Neural progenitor cell (in vitro differentiated cells): ENCODE measurements at regions not wholly inside any gene's neighbourhood (a gene's known extent, or its start where the extent isn't known, plus 50 kb on each side); places are given as distances from the start of the nearest gene placed in this dataset.

ENCODE experiments used
- DNase-seq: peaks from one replicate; pipeline ENCODE4 v3.0.0-alpha.2; 2016; ENCODE audit warnings: low spot score
- H2AFZ ChIP-seq: fragments of 200-600 bp; sonication (generic); replicated peaks from 2 replicates; pipeline ENCODE4 v1.6.1; 2016; ENCODE audit warnings: antibody characterized with exemption
- H3F3A ChIP-seq: fragments of 200-600 bp; sonication (generic); 2 replicates; pipeline ENCODE4 v1.6.1; 2016; ENCODE audit warnings: antibody characterized with exemption, low read depth
- H3K27ac ChIP-seq: fragments of 200-600 bp; sonication (generic); 2 replicates; pipeline ENCODE4 v1.5.1; 2016; ENCODE audit warnings: mild to moderate bottlenecking
- H3K27me3 ChIP-seq: fragments of 200-600 bp; sonication (generic); 2 replicates; pipeline ENCODE4 v1.6.1; 2016; ENCODE audit warnings: mild to moderate bottlenecking, moderate library complexity
- H3K36me3 ChIP-seq: fragments of 200-600 bp; sonication (generic); 2 replicates; pipeline ENCODE4 v1.5.1; 2016
- H3K4me1 ChIP-seq: fragments of 200-600 bp; sonication (generic); 2 replicates; pipeline ENCODE4 v1.6.1; 2016; ENCODE audit warnings: mixed run types
- H3K4me2 ChIP-seq: fragments of 200-600 bp; sonication (generic); 2 replicates; pipeline ENCODE4 v1.6.1; 2016
- H3K4me3 ChIP-seq: fragments of 200-600 bp; sonication (generic); 2 replicates; pipeline ENCODE4 v1.5.1; 2016
- H3K79me2 ChIP-seq: fragments of 200-600 bp; sonication (generic); 2 replicates; pipeline ENCODE4 v1.6.1; 2016; ENCODE audit warnings: low read depth
- H3K9ac ChIP-seq: fragments of 200-600 bp; sonication (generic); 2 replicates; pipeline ENCODE4 v1.6.1; 2016
- H3K9me3 ChIP-seq: fragments of 200-600 bp; sonication (generic); 2 replicates; pipeline ENCODE4 v1.5.1; 2016; ENCODE audit warnings: low read depth
- H4K20me1 ChIP-seq: fragments of 200-600 bp; sonication (generic); 2 replicates; pipeline ENCODE4 v1.6.1; 2016; ENCODE audit warnings: low read depth
- H3K27ac Mint-ChIP-seq: 3 replicates; pipeline ENCODE4 v1.8.0; 2021; ENCODE audit warnings: mixed read lengths
- H3K27me3 Mint-ChIP-seq: 2 replicates; pipeline ENCODE4 v1.8.0; 2022; ENCODE audit warnings: low read depth, mild to moderate bottlenecking, inconsistent platforms, moderate library complexity, mixed read lengths; ENCODE audit not compliant: insufficient read depth
- H3K36me3 Mint-ChIP-seq: 3 replicates; pipeline ENCODE4 v1.8.0; 2021; ENCODE audit warnings: mixed read lengths
- H3K4me1 Mint-ChIP-seq: 3 replicates; pipeline ENCODE4 v1.8.0; 2021; ENCODE audit warnings: mixed read lengths
- H3K4me3 Mint-ChIP-seq: 3 replicates; pipeline ENCODE4 v1.8.0; 2021; ENCODE audit warnings: mild to moderate bottlenecking, moderate library complexity, mixed read lengths
- H3K9me3 Mint-ChIP-seq: 3 replicates; pipeline ENCODE4 v1.8.0; 2020; ENCODE audit warnings: mixed read lengths
- EZH2 ChIP-seq: fragments of 200-600 bp; sonication (generic); IDR thresholded peaks from 2 replicates; pipeline ENCODE4 v1.6.1; 2017; ENCODE audit warnings: antibody characterized with exemption, mild to moderate bottlenecking, moderate library complexity
- EZH2phosphoT487 ChIP-seq: fragments of 200-600 bp; sonication (generic); IDR thresholded peaks from 2 replicates; pipeline ENCODE4 v1.6.1; 2017; ENCODE audit warnings: antibody characterized with exemption
- TF ChIP-seq, protein P1 (sequence below): fragments of 200-600 bp; sonication (generic); IDR thresholded peaks from 2 replicates; pipeline ENCODE4 v1.5.1; 2017; ENCODE audit warnings: antibody characterized with exemption, mild to moderate bottlenecking

DNA sequence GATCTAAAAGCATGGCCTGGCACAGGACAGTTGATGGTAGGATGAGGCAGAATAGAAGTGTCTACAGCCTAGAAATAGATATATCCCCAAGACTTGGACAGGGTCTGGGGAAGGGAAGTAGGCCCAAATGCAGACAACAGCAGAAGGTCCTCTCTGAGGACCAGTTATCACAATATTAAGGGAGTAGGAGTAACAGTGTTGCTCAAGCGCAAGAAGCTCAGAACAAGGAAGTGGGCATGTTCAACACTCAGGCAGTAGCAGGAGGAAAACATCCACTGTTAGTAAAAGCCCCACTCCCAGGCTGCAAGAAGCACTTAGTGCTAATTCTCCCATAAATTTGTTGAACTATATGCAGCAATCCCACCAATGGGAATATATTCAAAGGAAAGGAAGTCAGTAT, 314.7 kb downstream of the METTL4 start:
- Mint-ChIP-seq H3K27me3 (no peaks in the 10 kb centered on the region), H3K4me3 (no peak overlapping the region), H3K9me3 (no peaks in the 10 kb centered on the region), H3K36me3 (no peaks in the 10 kb centered on the region), H3K27ac (no peak overlapping the region), H3K4me1 (no peaks in the 10 kb centered on the region)
- Histone ChIP-seq H3K4me2 (no peak overlapping the region), H4K20me1 (no peaks in the 10 kb centered on the region), H3K4me1 (no peaks in the 10 kb centered on the region), H3K9me3 (no peaks in the 10 kb centered on the region), H3K79me2 (no peaks in the 10 kb centered on the region), H2AFZ (no peak overlapping the region), H3F3A (no peaks in the 10 kb centered on the region), H3K27me3 (no peaks in the 10 kb centered on the region), H3K9ac (no peak overlapping the region), H3K4me3 (no peak overlapping the region), H3K27ac (no peak overlapping the region), H3K36me3 (no peaks in the 10 kb centered on the region)
- no peak for DNase-seq
- TF ChIP-seq EZH2 (no peak), EZH2phosphoT487 (no peak)
- TF ChIP-seq, protein P1, sequence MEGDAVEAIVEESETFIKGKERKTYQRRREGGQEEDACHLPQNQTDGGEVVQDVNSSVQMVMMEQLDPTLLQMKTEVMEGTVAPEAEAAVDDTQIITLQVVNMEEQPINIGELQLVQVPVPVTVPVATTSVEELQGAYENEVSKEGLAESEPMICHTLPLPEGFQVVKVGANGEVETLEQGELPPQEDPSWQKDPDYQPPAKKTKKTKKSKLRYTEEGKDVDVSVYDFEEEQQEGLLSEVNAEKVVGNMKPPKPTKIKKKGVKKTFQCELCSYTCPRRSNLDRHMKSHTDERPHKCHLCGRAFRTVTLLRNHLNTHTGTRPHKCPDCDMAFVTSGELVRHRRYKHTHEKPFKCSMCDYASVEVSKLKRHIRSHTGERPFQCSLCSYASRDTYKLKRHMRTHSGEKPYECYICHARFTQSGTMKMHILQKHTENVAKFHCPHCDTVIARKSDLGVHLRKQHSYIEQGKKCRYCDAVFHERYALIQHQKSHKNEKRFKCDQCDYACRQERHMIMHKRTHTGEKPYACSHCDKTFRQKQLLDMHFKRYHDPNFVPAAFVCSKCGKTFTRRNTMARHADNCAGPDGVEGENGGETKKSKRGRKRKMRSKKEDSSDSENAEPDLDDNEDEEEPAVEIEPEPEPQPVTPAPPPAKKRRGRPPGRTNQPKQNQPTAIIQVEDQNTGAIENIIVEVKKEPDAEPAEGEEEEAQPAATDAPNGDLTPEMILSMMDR: no peak

DNA sequence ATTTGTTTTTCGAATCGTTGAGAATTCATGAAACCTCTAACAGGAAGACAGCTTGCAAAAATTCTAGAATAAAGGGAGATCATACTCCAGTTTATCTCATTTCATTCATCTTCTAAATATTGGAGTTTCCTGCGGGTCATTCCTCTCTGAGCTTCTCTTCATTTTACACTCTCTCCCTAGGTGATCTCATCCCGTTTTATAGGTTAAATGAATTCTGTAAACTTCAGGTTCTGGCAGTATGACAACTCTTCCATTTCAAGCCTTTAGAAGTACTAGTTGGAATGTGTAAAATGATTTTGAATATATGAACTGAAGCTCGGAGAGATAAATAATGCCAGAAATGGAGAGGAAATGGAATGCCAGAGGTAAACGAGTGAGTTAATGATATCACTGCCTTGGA, 312.4 kb downstream of the METTL4 start:
- TF ChIP-seq, protein P1: no peak
- TF ChIP-seq EZH2: no peak
- no peak for TF ChIP-seq EZH2phosphoT487
- no peak for DNase-seq
- H3K79me2 ChIP-seq: no peaks in the 10 kb centered on the region

DNA sequence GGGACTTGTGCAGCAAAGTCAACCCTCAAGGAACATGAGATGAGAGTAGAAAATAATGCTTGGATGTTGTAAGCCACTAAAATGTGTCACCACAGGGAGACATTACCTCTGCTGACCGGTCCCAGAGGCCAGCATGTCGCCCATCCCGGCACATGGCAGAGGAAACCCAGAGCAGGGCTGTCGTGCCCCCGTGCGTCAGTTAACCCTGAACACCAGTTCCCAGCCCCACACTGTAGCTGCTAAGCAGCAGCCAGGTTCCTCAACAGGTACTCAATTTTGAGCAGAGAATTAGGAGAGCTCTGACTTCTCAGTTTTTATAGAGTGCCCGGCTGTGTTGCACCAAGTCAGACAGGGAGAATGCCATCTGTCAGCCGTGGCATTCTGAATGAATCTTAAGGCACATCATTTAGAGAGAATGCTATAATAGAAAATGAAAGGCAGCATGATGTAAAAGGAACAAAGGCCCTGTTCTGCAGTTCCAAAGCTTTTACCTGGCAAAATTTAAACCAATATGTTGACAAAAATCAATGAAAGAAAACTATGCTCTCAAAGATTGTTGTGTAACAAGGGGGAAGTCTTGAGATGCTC, 307.9 kb downstream of the METTL4 start:
- no peak for TF ChIP-seq EZH2
- TF ChIP-seq EZH2phosphoT487: no peak
- TF ChIP-seq, protein P1: no peak
- Histone ChIP-seq H3K4me2 (no peak overlapping the region), H3K9ac (no peak overlapping the region), H3K36me3 (no peaks in the 10 kb centered on the region), H3K4me1 (no peaks in the 10 kb centered on the region), H3K9me3 (no peaks in the 10 kb centered on the region), H3K79me2 (no peaks in the 10 kb centered on the region), H3K27ac (no peak overlapping the region), H3K4me3 (no peak overlapping the region), H2AFZ (no peak overlapping the region), H4K20me1 (no peaks in the 10 kb centered on the region), H3F3A (no peaks in the 10 kb centered on the region), H3K27me3 (no peaks in the 10 kb centered on the region)
- Mint-ChIP-seq H3K36me3 (no peaks in the 10 kb centered on the region), H3K27ac (no peak overlapping the region), H3K4me3 (no peak overlapping the region), H3K27me3 (peaks cover 5% of the 10 kb centered on the region), H3K4me1 (peaks cover 7% of the 10 kb centered on the region), H3K9me3 (no peaks in the 10 kb centered on the region)
- DNase-seq: no peak

More for the DNA sequence above, 312.4 kb downstream of the METTL4 start:
- H3K27ac ChIP-seq: no peak overlapping the region
- no peak overlapping the region for H3K27ac Mint-ChIP-seq
- no peaks in the 10 kb centered on the region for H3F3A ChIP-seq
- H3K27me3 ChIP-seq: no peaks in the 10 kb centered on the region
- H3K4me3 Mint-ChIP-seq: no peak overlapping the region
- H3K9me3 Mint-ChIP-seq: no peaks in the 10 kb centered on the region
- H3K4me1 Mint-ChIP-seq: no peaks in the 10 kb centered on the region
- no peak overlapping the region for H3K9ac ChIP-seq
- H3K4me3 ChIP-seq: no peak overlapping the region
- no peaks in the 10 kb centered on the region for H4K20me1 ChIP-seq
- no peaks in the 10 kb centered on the region for H3K27me3 Mint-ChIP-seq
- H3K36me3 Mint-ChIP-seq: no peaks in the 10 kb centered on the region
- no peak overlapping the region for H2AFZ ChIP-seq
- H3K9me3 ChIP-seq: no peaks in the 10 kb centered on the region
- H3K4me1 ChIP-seq: no peaks in the 10 kb centered on the region
- H3K4me2 ChIP-seq: no peak overlapping the region
- no peaks in the 10 kb centered on the region for H3K36me3 ChIP-seq
